ENCODE measurements at regions not wholly inside any gene's neighbourhood (a gene's known extent, or its start where the extent isn't known, plus 50 kb on each side); places are given as distances from the start of the nearest gene placed in this dataset.

DNA sequence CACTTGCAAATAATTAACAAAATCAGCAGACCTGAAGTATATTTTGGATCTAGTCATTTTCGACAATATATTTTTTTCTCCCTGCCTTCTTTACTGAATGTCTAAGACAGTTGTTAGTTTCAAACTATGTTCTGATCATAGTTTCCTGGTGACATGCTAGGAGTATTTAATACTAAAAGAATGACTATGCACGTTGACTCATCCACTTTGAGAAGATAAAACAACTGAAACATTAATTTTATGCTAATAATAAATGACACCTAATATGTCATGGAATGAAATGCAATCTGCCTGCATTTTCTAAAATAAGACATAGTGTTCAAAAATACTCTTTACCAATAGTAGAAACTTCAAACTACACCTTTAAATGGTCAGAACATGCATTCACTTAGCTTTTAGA lies 2123.7 kb upstream of the C9orf72 start:
- H3K27ac ChIP-seq = no peak overlapping the region

DNA sequence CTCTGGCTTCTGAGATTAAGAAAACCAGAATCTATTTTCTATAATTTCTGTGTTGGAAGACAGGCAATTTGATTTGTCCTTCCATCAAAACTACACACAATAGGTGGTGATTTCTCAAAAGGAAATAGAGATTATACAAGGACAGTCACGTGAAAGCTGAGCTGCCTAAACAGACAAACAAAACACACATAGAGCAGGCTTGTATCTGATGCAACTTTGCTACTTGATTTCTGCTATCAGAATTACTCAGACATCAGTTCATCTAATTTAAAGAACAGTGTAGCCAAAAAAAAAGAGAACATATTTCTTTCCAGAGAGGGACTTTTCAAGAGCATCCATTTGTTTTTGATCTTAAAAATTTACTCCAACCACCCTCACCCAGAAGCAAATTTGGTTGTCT lies 2128.3 kb upstream of the C9orf72 start:
- intact Hi-C loops (cut with DNase I) = no loop called here
- DNase-seq = no peak
- Histone ChIP-seq H3K4me1 (no peaks in the 10 kb centered on the region), H3K27me3 (ENCODE audit: low read depth) (no peaks in the 10 kb centered on the region), H3K9me3 (no peaks in the 10 kb centered on the region), H3K4me3 (no peak overlapping the region), H3K36me3 (no peaks in the 10 kb centered on the region), H3K27ac (no peak overlapping the region)
- ATAC-seq = no peak
- TF ChIP-seq, protein P1, sequence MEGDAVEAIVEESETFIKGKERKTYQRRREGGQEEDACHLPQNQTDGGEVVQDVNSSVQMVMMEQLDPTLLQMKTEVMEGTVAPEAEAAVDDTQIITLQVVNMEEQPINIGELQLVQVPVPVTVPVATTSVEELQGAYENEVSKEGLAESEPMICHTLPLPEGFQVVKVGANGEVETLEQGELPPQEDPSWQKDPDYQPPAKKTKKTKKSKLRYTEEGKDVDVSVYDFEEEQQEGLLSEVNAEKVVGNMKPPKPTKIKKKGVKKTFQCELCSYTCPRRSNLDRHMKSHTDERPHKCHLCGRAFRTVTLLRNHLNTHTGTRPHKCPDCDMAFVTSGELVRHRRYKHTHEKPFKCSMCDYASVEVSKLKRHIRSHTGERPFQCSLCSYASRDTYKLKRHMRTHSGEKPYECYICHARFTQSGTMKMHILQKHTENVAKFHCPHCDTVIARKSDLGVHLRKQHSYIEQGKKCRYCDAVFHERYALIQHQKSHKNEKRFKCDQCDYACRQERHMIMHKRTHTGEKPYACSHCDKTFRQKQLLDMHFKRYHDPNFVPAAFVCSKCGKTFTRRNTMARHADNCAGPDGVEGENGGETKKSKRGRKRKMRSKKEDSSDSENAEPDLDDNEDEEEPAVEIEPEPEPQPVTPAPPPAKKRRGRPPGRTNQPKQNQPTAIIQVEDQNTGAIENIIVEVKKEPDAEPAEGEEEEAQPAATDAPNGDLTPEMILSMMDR (IDR thresholded peaks at IDR 0.05) = no peak

More for the DNA sequence above, 2123.7 kb upstream of the C9orf72 start:
- H3K4me1 ChIP-seq = no peaks in the 10 kb centered on the region
- intact Hi-C loops (cut with DNase I) = no loop called here
- H3K4me3 ChIP-seq = no peak overlapping the region
- H3K36me3 ChIP-seq = no peaks in the 10 kb centered on the region
- no peak for ATAC-seq
- TF ChIP-seq, protein P1 (IDR thresholded peaks at IDR 0.05) = no peak
- DNase-seq = no peak
- no peaks in the 10 kb centered on the region for H3K9me3 ChIP-seq
- H3K27me3 ChIP-seq (ENCODE audit: low read depth) = no peaks in the 10 kb centered on the region

DNA sequence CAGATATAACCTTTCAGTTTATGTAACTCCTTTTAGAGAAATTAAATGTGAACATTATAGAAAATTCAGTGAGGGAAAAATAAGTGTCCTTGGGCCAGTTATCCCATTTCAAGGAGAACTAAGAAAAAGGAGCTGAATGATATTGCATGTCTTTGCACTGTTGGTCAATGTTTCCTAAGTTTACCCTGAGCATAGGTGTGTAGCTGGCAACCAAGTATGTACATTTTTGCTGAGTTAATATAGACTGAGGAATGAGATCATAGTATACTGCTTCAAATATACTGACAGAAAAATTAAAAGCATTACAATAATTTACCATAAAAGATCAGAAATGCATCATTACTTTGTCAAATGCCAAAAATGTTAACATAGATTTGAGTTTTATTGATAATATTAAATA lies 2128.7 kb upstream of the C9orf72 start:
- DNase-seq = no peak
- Histone ChIP-seq H3K27me3 (ENCODE audit: low read depth) (no peaks in the 10 kb centered on the region), H3K27ac (no peak overlapping the region), H3K9me3 (no peaks in the 10 kb centered on the region), H3K4me1 (no peaks in the 10 kb centered on the region), H3K4me3 (no peak overlapping the region), H3K36me3 (no peaks in the 10 kb centered on the region)
- TF ChIP-seq, protein P1 (IDR thresholded peaks at IDR 0.05) = no peak
- no peak for ATAC-seq
- intact Hi-C loops (cut with DNase I) = no loop called here

DNA sequence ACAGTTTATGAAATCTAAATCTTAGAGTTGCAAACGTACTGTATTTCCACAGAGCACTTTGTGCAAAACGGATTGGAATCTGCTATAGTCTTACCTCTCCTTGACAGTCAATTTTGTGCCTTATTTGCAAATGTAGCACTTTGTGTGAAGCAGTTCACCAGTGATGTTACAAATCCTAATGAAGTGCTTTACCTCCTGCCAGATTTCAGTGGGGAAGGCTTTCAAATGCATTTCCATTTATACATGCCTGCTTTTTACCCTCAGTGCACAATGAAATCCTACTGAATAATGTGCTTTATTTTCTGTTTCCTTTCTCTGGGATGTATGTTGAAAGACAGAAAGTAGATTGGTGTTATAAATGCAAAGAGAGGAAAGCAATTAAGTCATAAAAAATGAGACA lies 2141.6 kb upstream of the C9orf72 start:
- no peaks in the 10 kb centered on the region for H3K27me3 ChIP-seq (ENCODE audit: low read depth)
- H3K27ac ChIP-seq = no peak overlapping the region
- H3K9me3 ChIP-seq = no peaks in the 10 kb centered on the region
- no peaks in the 10 kb centered on the region for H3K36me3 ChIP-seq
- TF ChIP-seq, protein P1 (IDR thresholded peaks at IDR 0.05) = no peak
- H3K4me1 ChIP-seq = no peaks in the 10 kb centered on the region
- intact Hi-C loops (cut with DNase I) = no loop called here
- ATAC-seq = no peak
- no peak for DNase-seq
- no peak overlapping the region for H3K4me3 ChIP-seq

DNA sequence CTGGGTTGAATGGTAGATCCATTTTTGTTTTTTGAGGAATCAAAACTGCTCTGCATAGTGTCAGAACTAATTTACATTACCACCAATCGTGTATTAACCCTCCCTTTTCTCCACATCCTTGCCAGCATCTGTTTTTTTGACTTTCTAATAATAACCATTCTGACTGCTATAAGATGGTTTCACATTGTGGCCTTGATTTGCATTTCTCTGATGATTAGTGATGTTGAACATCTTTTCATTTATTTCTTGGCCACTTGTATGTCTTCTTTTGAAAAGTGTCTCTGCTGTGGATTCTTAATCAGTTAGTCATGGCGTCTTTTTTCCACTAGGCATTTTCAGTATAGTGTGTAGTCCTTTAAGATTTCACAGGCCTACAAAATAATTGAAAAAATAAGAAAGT lies 2144.3 kb upstream of the C9orf72 start:
- DNase-seq = no peak
- TF ChIP-seq, protein P1 (IDR thresholded peaks at IDR 0.05) = no peak
- Histone ChIP-seq H3K9me3 (no peaks in the 10 kb centered on the region), H3K27me3 (ENCODE audit: low read depth) (no peaks in the 10 kb centered on the region), H3K4me3 (no peak overlapping the region), H3K27ac (no peak overlapping the region), H3K4me1 (no peaks in the 10 kb centered on the region), H3K36me3 (no peaks in the 10 kb centered on the region)
- ATAC-seq = no peak
- intact Hi-C loops (cut with DNase I) = no loop called here

DNA sequence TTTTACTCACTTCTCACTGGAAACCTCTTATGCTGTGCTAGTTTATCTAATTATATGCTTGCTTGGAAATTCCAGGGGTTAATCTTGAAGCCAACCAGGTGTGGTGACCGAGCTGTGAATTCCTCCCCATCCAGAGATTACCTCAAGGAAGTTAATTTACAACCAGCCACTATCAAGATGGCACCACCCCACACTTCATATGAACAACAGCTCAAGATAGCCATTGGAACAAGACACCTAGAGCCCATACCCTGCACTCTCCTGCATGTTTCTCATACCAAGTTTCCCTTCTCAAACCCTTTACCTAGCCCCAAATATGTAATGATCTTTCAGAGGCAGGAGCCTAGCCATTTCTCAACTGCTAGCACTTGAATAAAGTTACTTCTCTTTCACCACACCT lies 2156.9 kb upstream of the C9orf72 start:
- intact Hi-C loops (cut with DNase I) = no loop called here
- TF ChIP-seq, protein P1 (IDR thresholded peaks at IDR 0.05) = no peak
- peak; percentile 66 to 79 for ATAC-seq

More for the DNA sequence above, 2156.9 kb upstream of the C9orf72 start:
- no peaks in the 10 kb centered on the region for H3K36me3 ChIP-seq
- H3K27me3 ChIP-seq (ENCODE audit: low read depth) = no peaks in the 10 kb centered on the region
- H3K9me3 ChIP-seq = no peaks in the 10 kb centered on the region
- no peak overlapping the region for H3K4me3 ChIP-seq
- no peaks in the 10 kb centered on the region for H3K4me1 ChIP-seq
- no peak overlapping the region for H3K27ac ChIP-seq
- DNase-seq = no peak
